Loucy (cell line): ENCODE measurements at regions not wholly inside any gene's neighbourhood (a gene's known extent, or its start where the extent isn't known, plus 50 kb on each side); places are given as distances from the start of the nearest gene placed in this dataset.

Experiments
- H2AFZ ChIP-seq: fragments of 200-600 bp; sonication (generic); 2 replicates; pipeline ENCODE4 v1.6.0; 2016; ENCODE audit warnings: antibody characterized with exemption, mild to moderate bottlenecking, low read length, moderate library complexity
- H3F3A ChIP-seq: fragments of 200-600 bp; 2 replicates; pipeline ENCODE4 v1.6.0; 2016; ENCODE audit warnings: antibody characterized with exemption, low read depth, mild to moderate bottlenecking
- H3K27me3 ChIP-seq: fragments of 200-600 bp; sonication (generic); 2 replicates; pipeline ENCODE4 v1.6.1; 2014; ENCODE audit warnings: low read length, mild to moderate bottlenecking; ENCODE audit not compliant: insufficient read depth, poor library complexity, severe bottlenecking
- H3K36me3 ChIP-seq: fragments of 200-600 bp; sonication (generic); 2 replicates; pipeline ENCODE4 v1.6.1; 2016; ENCODE audit warnings: low read length; ENCODE audit not compliant: insufficient read depth
- H3K4me1 ChIP-seq: fragments of 200-600 bp; sonication (generic); 2 replicates; pipeline ENCODE4 v1.5.1; 2014; ENCODE audit warnings: low read length, mild to moderate bottlenecking; ENCODE audit not compliant: insufficient read depth, poor library complexity, severe bottlenecking
- H3K4me2 ChIP-seq: fragments of 200-600 bp; sonication (generic); 2 replicates; pipeline ENCODE4 v1.6.0; 2014; ENCODE audit warnings: antibody characterized with exemption, low read length, low read depth, mild to moderate bottlenecking; ENCODE audit not compliant: poor library complexity, severe bottlenecking
- H3K4me3 ChIP-seq: fragments of 200-600 bp; sonication (generic); 2 replicates; pipeline ENCODE4 v1.5.1; 2014; ENCODE audit warnings: low read length, mild to moderate bottlenecking, mixed read lengths; ENCODE audit not compliant: poor library complexity, severe bottlenecking
- H3K79me2 ChIP-seq: fragments of 200-600 bp; sonication (generic); 2 replicates; pipeline ENCODE4 v1.6.1; 2014; ENCODE audit warnings: low read length; ENCODE audit not compliant: insufficient read depth
- H3K9ac ChIP-seq: fragments of 200-600 bp; sonication (generic); 2 replicates; pipeline ENCODE4 v1.6.0; 2014; ENCODE audit warnings: mild to moderate bottlenecking, low read depth, low read length, moderate library complexity; ENCODE audit not compliant: poor library complexity, severe bottlenecking
- H3K9me2 ChIP-seq: fragments of 200-600 bp; sonication (generic); replicated peaks from 2 replicates; pipeline ENCODE4 v1.6.1; 2016; ENCODE audit warnings: low read depth, low read length, mixed read lengths
- H3K9me3 ChIP-seq: fragments of 200-600 bp; sonication (generic); 2 replicates; pipeline ENCODE4 v1.6.1; 2014; ENCODE audit warnings: mild to moderate bottlenecking, antibody characterized with exemption, low read length, low read depth; ENCODE audit not compliant: insufficient read depth
- H4K20me1 ChIP-seq: fragments of 200-600 bp; sonication (generic); 2 replicates; pipeline ENCODE4 v1.6.0; 2014; ENCODE audit warnings: antibody characterized with exemption, low read length, mild to moderate bottlenecking; ENCODE audit not compliant: insufficient read depth, poor library complexity, severe bottlenecking
- EZH2phosphoT487 ChIP-seq: fragments of 200-600 bp; IDR thresholded peaks from 2 replicates; pipeline ENCODE4 v1.6.1; 2018; ENCODE audit warnings: antibody characterized with exemption, mild to moderate bottlenecking, moderate library complexity, borderline replicate concordance
- TF ChIP-seq, protein P1 (sequence below): fragments of 200-600 bp; sonication (generic); conservative IDR thresholded peaks from 2 replicates; pipeline ENCODE4 v1.5.1; 2014; ENCODE audit warnings: mild to moderate bottlenecking, antibody characterized with exemption, low read length

DNA sequence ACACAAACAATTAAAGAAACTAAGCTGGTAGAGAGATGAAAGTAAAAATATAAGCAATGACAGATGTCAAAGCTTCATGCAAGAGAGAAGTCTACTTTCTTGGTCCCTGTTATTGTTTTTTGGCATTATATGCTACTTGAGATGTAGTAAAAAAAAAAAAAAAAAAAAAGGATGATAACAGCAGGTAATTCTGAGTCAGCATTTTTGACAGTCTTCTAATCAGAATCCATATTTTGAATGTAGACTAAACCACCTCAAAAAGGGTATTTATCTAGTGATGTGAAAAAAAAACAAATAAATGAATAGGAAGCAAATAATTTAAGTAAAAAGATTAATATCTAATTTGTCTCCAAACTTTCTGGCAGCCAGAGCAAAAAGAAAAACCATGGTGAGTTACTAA is 422.2 kb upstream of the CPEB2 start:
- no peaks in the 10 kb centered on the region for H3K9me2 ChIP-seq
- H3K4me2 ChIP-seq, result no peak overlapping the region
- H3K9me3 ChIP-seq, result no peaks in the 10 kb centered on the region
- no peaks in the 10 kb centered on the region for H3K79me2 ChIP-seq
- H3K27me3 ChIP-seq, result no peaks in the 10 kb centered on the region
- no peaks in the 10 kb centered on the region for H3K36me3 ChIP-seq
- H4K20me1 ChIP-seq, result no peaks in the 10 kb centered on the region
- H2AFZ ChIP-seq, result no peak overlapping the region
- H3K4me1 ChIP-seq, result no peaks in the 10 kb centered on the region
- no peaks in the 10 kb centered on the region for H3F3A ChIP-seq
- no peak overlapping the region for H3K4me3 ChIP-seq
- no peak overlapping the region for H3K9ac ChIP-seq
- TF ChIP-seq EZH2phosphoT487, result no peak
- TF ChIP-seq, protein P1, sequence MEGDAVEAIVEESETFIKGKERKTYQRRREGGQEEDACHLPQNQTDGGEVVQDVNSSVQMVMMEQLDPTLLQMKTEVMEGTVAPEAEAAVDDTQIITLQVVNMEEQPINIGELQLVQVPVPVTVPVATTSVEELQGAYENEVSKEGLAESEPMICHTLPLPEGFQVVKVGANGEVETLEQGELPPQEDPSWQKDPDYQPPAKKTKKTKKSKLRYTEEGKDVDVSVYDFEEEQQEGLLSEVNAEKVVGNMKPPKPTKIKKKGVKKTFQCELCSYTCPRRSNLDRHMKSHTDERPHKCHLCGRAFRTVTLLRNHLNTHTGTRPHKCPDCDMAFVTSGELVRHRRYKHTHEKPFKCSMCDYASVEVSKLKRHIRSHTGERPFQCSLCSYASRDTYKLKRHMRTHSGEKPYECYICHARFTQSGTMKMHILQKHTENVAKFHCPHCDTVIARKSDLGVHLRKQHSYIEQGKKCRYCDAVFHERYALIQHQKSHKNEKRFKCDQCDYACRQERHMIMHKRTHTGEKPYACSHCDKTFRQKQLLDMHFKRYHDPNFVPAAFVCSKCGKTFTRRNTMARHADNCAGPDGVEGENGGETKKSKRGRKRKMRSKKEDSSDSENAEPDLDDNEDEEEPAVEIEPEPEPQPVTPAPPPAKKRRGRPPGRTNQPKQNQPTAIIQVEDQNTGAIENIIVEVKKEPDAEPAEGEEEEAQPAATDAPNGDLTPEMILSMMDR, result no peak

DNA sequence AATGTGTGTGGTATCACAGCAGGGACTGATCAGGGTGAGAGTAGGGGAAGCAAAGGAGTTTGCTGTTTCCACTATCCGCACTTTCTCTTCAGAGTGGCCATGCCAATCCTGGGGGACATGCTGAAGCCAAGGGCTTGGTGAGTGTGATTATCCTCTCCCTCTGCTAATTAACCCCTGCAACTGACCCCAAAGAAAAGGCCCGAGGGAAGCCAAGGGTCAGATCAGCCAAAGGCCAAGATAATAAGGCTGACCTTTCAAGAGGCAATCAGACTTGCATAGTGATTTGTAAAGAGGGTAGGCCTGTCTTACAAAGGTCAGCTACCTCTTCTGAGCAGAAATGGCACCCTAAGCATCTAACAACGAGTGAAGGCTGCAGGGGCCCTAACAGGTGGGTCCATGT is 420.5 kb upstream of the CPEB2 start:
- no peaks in the 10 kb centered on the region for H3K4me1 ChIP-seq
- TF ChIP-seq, protein P1, result no peak
- no peak for TF ChIP-seq EZH2phosphoT487
- H3K4me3 ChIP-seq, result no peak overlapping the region

DNA sequence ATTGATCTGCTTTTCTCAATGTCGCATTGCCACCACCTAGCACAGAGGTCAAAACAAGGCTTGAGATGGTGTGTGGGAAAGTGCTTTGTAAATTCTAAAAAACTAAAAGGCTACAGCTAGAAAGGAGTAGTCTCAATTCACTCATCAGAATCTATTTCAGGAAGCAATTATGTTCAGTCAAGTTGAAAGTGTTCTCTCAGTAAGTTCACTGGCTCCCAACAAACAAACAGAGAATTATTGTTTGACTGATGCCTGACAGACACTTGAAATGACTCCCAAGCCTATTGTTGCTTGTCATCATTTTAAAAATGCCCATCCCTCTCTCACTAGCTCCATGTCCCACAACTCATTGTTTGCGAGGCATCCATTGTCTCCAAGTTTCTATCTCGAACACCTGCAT is 419.6 kb upstream of the CPEB2 start:
- Histone ChIP-seq H3K9ac (no peak overlapping the region), H4K20me1 (no peaks in the 10 kb centered on the region), H3K4me2 (no peak overlapping the region), H3K79me2 (no peaks in the 10 kb centered on the region), H2AFZ (no peak overlapping the region), H3K4me3 (no peak overlapping the region), H3K9me3 (no peaks in the 10 kb centered on the region), H3K36me3 (no peaks in the 10 kb centered on the region), H3K27me3 (no peaks in the 10 kb centered on the region), H3K9me2 (no peaks in the 10 kb centered on the region), H3F3A (no peaks in the 10 kb centered on the region), H3K4me1 (no peaks in the 10 kb centered on the region)
- TF ChIP-seq EZH2phosphoT487, result no peak
- TF ChIP-seq, protein P1, result no peak

More for the DNA sequence above, 420.5 kb upstream of the CPEB2 start:
- no peaks in the 10 kb centered on the region for H3K36me3 ChIP-seq
- H3K9me3 ChIP-seq, result no peaks in the 10 kb centered on the region
- H3K9ac ChIP-seq, result no peak overlapping the region
- H3K9me2 ChIP-seq, result no peaks in the 10 kb centered on the region
- H3K4me2 ChIP-seq, result no peak overlapping the region
- no peaks in the 10 kb centered on the region for H3K79me2 ChIP-seq
- H4K20me1 ChIP-seq, result no peaks in the 10 kb centered on the region
- H3F3A ChIP-seq, result no peaks in the 10 kb centered on the region
- no peak overlapping the region for H2AFZ ChIP-seq
- H3K27me3 ChIP-seq, result no peaks in the 10 kb centered on the region
